Type B pancreatic cell (in vitro differentiated cells): ENCODE measurements at regions not wholly inside any gene's neighbourhood (a gene's known extent, or its start where the extent isn't known, plus 50 kb on each side); places are given as distances from the start of the nearest gene placed in this dataset.
"Not testable (repeated sequence)": the region's sequence is repeated elsewhere in the genome, so short reads cannot be mapped to it uniquely, and the experiment has no call there.

ENCODE experiments used
- DNase-seq: peaks from one replicate; pipeline ENCODE4 v3.0.0; 2021; ENCODE audit warnings: mixed read lengths; ENCODE audit not compliant: unreplicated experiment; ENCODE audit errors: extremely low spot score
- H3K27ac Mint-ChIP-seq: 2 replicates; pipeline ENCODE4 v1.8.0; 2021; ENCODE audit warnings: mild to moderate bottlenecking, mixed read lengths
- H3K27me3 Mint-ChIP-seq: 2 replicates; pipeline ENCODE4 v1.8.0; 2021; ENCODE audit warnings: mixed read lengths
- H3K36me3 Mint-ChIP-seq: 2 replicates; pipeline ENCODE4 v1.8.0; 2021; ENCODE audit warnings: mixed read lengths
- H3K4me1 Mint-ChIP-seq: one replicate; pipeline ENCODE4 v1.8.0; 2021; ENCODE audit warnings: mixed read lengths; ENCODE audit not compliant: unreplicated experiment
- H3K4me3 Mint-ChIP-seq: 2 replicates; pipeline ENCODE4 v1.8.0; 2021; ENCODE audit warnings: mild to moderate bottlenecking, mixed read lengths
- H3K9me3 Mint-ChIP-seq: 2 replicates; pipeline ENCODE4 v1.8.0; 2021; ENCODE audit warnings: mixed read lengths
- CTCF ChIP-seq: fragments of 200-600 bp; sonication (generic); conservative IDR thresholded peaks from 2 replicates; pipeline ENCODE4 v1.5.0; 2021; ENCODE audit warnings: antibody characterized with exemption, mild to moderate bottlenecking

GRCh38 chr10:26365681-26366358 lies 72.3 kb upstream of the APBB1IP start:
- Mint-ChIP-seq H3K4me3 (no peak overlapping the region), H3K36me3 (no peaks in the 10 kb centered on the region), H3K9me3 (peaks cover 17% of the 10 kb centered on the region), H3K27me3 (peaks cover 2% of the 10 kb centered on the region), H3K4me1 (no peaks in the 10 kb centered on the region), H3K27ac (no peak overlapping the region)
- no peak for DNase-seq
- TF ChIP-seq CTCF: no peak

DNA sequence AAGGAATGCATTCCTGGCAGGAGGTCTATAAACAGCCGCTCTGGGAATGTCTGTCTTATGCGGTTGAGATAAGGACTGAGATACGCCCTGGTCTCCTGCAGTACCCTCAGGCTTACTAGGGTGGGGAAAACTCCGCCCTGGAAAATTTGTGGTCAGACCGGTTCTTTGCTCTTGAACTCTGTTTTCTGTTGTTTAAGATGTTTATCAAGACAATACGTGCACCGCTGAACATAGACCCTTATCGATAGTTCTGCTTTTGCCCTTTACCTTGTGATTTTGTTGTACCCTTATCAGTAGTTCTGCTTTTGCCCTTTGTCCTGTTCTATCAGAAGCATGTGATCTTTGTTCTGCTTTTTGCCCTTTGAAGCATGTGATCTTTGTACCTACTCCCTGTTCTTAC lies 71.1 kb upstream of the APBB1IP start:
- not testable (repeated sequence) for H3K27me3 Mint-ChIP-seq, H3K9me3 Mint-ChIP-seq, H3K36me3 Mint-ChIP-seq, H3K27ac Mint-ChIP-seq, DNase-seq, H3K4me3 Mint-ChIP-seq, H3K4me1 Mint-ChIP-seq

DNA sequence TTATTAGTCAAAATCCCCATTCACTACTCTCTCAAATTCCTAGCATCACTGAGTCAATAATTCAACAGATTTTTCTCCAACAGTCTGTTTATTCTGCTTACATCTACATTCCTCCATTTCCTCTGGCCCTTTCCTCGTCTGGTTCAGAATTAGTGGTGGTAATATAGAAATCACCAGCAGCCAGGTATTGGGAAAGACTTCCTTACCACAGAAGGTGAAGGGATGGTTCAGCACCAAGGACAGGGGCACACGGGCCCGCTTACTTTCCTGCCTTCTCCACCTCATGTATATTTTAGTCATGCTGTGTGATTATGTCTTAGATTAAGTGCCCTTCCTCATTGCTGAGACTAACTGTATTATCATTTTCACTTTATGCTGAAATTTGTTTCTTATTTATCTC lies 70.4 kb upstream of the APBB1IP start:
- no peak overlapping the region for H3K4me3 Mint-ChIP-seq

GRCh38 chr10:26368463-26368862 lies 69.7 kb upstream of the APBB1IP start:
- Mint-ChIP-seq H3K4me3 (no peak overlapping the region), H3K36me3 (no peaks in the 10 kb centered on the region), H3K27me3 (peaks cover 2% of the 10 kb centered on the region), H3K9me3 (peaks cover 9% of the 10 kb centered on the region), H3K4me1 (no peaks in the 10 kb centered on the region), H3K27ac (no peak overlapping the region)
- TF ChIP-seq CTCF: no peak
- DNase-seq: no peak

More for the DNA sequence above, 70.4 kb upstream of the APBB1IP start:
- H3K9me3 Mint-ChIP-seq: peaks cover 9% of the 10 kb centered on the region
- DNase-seq: no peak
- H3K27ac Mint-ChIP-seq: no peak overlapping the region
- TF ChIP-seq CTCF: no peak
- no peaks in the 10 kb centered on the region for H3K36me3 Mint-ChIP-seq
- H3K4me1 Mint-ChIP-seq: no peaks in the 10 kb centered on the region
- H3K27me3 Mint-ChIP-seq: peaks cover 2% of the 10 kb centered on the region

- H3K4me1 Mint-ChIP-seq: no peaks in the 10 kb centered on the region
- H3K9me3 Mint-ChIP-seq: peaks cover 2% of the 10 kb centered on the region
- TF ChIP-seq CTCF: no peak
- H3K27me3 Mint-ChIP-seq: peaks cover 7% of the 10 kb centered on the region
- no peak overlapping the region for H3K27ac Mint-ChIP-seq
- no peak for DNase-seq
- no peaks in the 10 kb centered on the region for H3K36me3 Mint-ChIP-seq
- H3K4me3 Mint-ChIP-seq: no peak overlapping the region
Observed at GRCh38 chr10:26372513-26373354, 65.4 kb upstream of the APBB1IP start.

GRCh38 chr10:26374426-26374825 lies 63.7 kb upstream of the APBB1IP start:
- DNase-seq: no peak
- Mint-ChIP-seq H3K4me1 (no peaks in the 10 kb centered on the region), H3K27me3 (peaks cover 8% of the 10 kb centered on the region), H3K9me3 (no peaks in the 10 kb centered on the region), H3K4me3 (no peak overlapping the region), H3K36me3 (no peaks in the 10 kb centered on the region), H3K27ac (no peak overlapping the region)
- no peak for TF ChIP-seq CTCF

DNA sequence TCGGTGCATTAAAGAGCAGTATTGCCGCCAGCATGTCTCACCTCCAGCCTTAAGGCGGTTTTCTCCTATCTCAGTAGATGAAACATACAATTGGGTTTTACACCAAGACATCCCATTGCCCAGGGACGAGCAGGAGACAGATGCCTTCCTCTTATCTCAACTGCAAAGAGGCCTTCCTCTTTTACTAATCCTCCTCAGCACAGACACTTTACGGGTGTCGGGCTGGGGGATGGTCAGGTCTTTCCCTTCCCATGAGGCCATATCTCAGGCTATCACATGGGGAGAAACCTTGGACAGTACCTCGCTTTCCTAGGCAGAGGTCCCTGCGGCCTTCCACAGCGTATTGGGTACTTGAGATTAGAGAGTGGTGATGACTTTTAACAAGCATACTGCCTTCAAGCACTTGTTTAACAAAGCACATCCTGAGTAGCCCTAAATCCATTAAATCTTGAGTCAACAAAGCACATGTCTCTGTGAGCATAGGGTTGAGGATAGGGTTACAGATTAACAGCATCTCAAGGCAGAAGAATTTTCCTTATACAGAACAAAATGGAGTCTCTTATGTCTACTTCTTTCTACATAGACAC lies 60.8 kb upstream of the APBB1IP start:
- not testable (repeated sequence) for H3K27ac Mint-ChIP-seq, H3K36me3 Mint-ChIP-seq, DNase-seq, H3K9me3 Mint-ChIP-seq, H3K4me3 Mint-ChIP-seq, H3K4me1 Mint-ChIP-seq, H3K27me3 Mint-ChIP-seq
